ENCODE measurements at regions not wholly inside any gene's neighbourhood (a gene's known extent, or its start where the extent isn't known, plus 50 kb on each side); places are given as distances from the start of the nearest gene placed in this dataset.

- TF ChIP-seq CTCF (conservative IDR thresholded peaks at IDR 0.05; ENCODE audit: low read depth, low read length) (no peak), EZH2 (IDR thresholded peaks at IDR 0.05; ENCODE audit: low read length, unreplicated experiment) (no peak)
Observed at GRCh38 chr16:79898703-79899102, 298.2 kb upstream of the MAF start.

All from PC-3 (cell line).